WTC11 (cell line): ENCODE measurements at regions not wholly inside any gene's neighbourhood (a gene's known extent, or its start where the extent isn't known, plus 50 kb on each side); places are given as distances from the start of the nearest gene placed in this dataset.

ENCODE experiments used
- CREB1 ChIP-seq: sonication (generic); formaldehyde crosslinking; IDR thresholded peaks from 2 replicates; pipeline ENCODE4 v1.8.0; 2023; ENCODE audit warnings: mild to moderate bottlenecking, missing genetic modification reagents
- ELF4 ChIP-seq: sonication (generic); formaldehyde crosslinking; IDR thresholded peaks from 2 replicates; pipeline ENCODE4 v1.8.1; 2022; ENCODE audit warnings: low read depth, mild to moderate bottlenecking, moderate library complexity, missing genetic modification reagents
- ETV6 ChIP-seq: sonication (generic); formaldehyde crosslinking; IDR thresholded peaks from 2 replicates; pipeline ENCODE4 v1.8.1; 2022; ENCODE audit warnings: mild to moderate bottlenecking, missing genetic modification reagents
- FOXP1 ChIP-seq: sonication (generic); formaldehyde crosslinking; IDR thresholded peaks from 2 replicates; pipeline ENCODE4 v1.8.0; 2022; ENCODE audit warnings: missing genetic modification reagents, mild to moderate bottlenecking, moderate library complexity, borderline replicate concordance
- JUN ChIP-seq: sonication (generic); formaldehyde crosslinking; IDR thresholded peaks from 2 replicates; pipeline ENCODE4 v1.8.0; 2023; ENCODE audit warnings: mild to moderate bottlenecking, missing genetic modification reagents
- NR2C2 ChIP-seq: sonication (generic); formaldehyde crosslinking; IDR thresholded peaks from 2 replicates; pipeline ENCODE4 v1.8.0; 2022; ENCODE audit warnings: mild to moderate bottlenecking, missing genetic modification reagents
- SP1 ChIP-seq: sonication (generic); formaldehyde crosslinking; conservative IDR thresholded peaks from 2 replicates; pipeline ENCODE4 v1.8.1; 2022; ENCODE audit warnings: missing genetic modification reagents
- TF ChIP-seq, protein P1 (sequence below): sonication (generic); formaldehyde crosslinking; IDR thresholded peaks from 2 replicates; pipeline ENCODE4 v1.8.0; 2022; ENCODE audit warnings: missing genetic modification reagents
- TF ChIP-seq, protein P2 (sequence below): fragments of 250-450 bp; sonication (Bioruptor Pico); IDR thresholded peaks from 2 replicates; pipeline ENCODE4 v1.9.0; 2021; ENCODE audit warnings: mild to moderate bottlenecking
- TF ChIP-seq, protein P3 (sequence below): sonication (generic); formaldehyde crosslinking; conservative IDR thresholded peaks from 2 replicates; pipeline ENCODE4 v1.8.1; 2022; ENCODE audit warnings: mild to moderate bottlenecking, missing genetic modification reagents
- TF ChIP-seq, protein P4 (sequence below): sonication (generic); formaldehyde crosslinking; IDR thresholded peaks from 2 replicates; pipeline ENCODE4 v1.8.0; 2022; ENCODE audit warnings: mild to moderate bottlenecking, missing genetic modification reagents
- TF ChIP-seq, protein P5 (sequence below): fragments of 200-600 bp; IDR thresholded peaks from 2 replicates; pipeline ENCODE4 v1.8.0; 2022; ENCODE audit warnings: antibody characterized with exemption

DNA sequence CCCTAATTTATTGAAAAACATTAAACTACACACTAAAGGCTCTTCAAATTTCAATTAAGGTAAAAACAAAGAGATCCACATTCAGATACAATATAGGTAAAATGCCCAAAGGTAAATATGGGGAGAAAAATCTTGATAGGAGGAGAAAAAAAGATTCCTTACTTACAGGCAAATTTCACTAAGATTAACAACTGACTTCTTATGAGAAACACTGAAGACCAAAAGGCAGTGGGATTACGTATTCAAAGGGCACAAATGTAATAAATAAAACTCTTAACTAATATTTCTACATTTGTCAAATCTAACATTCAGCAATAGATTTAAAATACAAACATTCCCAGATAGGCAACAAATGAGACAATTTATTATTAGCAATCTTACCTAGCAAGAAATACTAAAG lies 829.3 kb downstream of the SH3BGRL start:
- TF ChIP-seq, protein P1, sequence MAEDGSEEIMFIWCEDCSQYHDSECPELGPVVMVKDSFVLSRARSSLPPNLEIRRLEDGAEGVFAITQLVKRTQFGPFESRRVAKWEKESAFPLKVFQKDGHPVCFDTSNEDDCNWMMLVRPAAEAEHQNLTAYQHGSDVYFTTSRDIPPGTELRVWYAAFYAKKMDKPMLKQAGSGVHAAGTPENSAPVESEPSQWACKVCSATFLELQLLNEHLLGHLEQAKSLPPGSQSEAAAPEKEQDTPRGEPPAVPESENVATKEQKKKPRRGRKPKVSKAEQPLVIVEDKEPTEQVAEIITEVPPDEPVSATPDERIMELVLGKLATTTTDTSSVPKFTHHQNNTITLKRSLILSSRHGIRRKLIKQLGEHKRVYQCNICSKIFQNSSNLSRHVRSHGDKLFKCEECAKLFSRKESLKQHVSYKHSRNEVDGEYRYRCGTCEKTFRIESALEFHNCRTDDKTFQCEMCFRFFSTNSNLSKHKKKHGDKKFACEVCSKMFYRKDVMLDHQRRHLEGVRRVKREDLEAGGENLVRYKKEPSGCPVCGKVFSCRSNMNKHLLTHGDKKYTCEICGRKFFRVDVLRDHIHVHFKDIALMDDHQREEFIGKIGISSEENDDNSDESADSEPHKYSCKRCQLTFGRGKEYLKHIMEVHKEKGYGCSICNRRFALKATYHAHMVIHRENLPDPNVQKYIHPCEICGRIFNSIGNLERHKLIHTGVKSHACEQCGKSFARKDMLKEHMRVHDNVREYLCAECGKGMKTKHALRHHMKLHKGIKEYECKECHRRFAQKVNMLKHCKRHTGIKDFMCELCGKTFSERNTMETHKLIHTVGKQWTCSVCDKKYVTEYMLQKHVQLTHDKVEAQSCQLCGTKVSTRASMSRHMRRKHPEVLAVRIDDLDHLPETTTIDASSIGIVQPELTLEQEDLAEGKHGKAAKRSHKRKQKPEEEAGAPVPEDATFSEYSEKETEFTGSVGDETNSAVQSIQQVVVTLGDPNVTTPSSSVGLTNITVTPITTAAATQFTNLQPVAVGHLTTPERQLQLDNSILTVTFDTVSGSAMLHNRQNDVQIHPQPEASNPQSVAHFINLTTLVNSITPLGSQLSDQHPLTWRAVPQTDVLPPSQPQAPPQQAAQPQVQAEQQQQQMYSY (CRISPR knock-in tag) = no peak
- TF ChIP-seq, protein P2, sequence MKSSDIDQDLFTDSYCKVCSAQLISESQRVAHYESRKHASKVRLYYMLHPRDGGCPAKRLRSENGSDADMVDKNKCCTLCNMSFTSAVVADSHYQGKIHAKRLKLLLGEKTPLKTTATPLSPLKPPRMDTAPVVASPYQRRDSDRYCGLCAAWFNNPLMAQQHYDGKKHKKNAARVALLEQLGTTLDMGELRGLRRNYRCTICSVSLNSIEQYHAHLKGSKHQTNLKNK (CRISPR knock-in tag) = no peak
- TF ChIP-seq, protein P3, sequence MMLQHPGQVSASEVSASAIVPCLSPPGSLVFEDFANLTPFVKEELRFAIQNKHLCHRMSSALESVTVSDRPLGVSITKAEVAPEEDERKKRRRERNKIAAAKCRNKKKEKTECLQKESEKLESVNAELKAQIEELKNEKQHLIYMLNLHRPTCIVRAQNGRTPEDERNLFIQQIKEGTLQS = no peak
- TF ChIP-seq JUN (CRISPR knock-in tag) (no peak), ETV6 (CRISPR knock-in tag) (no peak), FOXP1 (CRISPR knock-in tag) (no peak), ELF4 (CRISPR knock-in tag) (no peak), NR2C2 (CRISPR knock-in tag) (no peak), CREB1 (CRISPR knock-in tag) (no peak), SP1 (no peak)
- TF ChIP-seq, protein P4, sequence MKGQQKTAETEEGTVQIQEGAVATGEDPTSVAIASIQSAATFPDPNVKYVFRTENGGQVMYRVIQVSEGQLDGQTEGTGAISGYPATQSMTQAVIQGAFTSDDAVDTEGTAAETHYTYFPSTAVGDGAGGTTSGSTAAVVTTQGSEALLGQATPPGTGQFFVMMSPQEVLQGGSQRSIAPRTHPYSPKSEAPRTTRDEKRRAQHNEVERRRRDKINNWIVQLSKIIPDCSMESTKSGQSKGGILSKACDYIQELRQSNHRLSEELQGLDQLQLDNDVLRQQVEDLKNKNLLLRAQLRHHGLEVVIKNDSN = no peak
- TF ChIP-seq, protein P5, sequence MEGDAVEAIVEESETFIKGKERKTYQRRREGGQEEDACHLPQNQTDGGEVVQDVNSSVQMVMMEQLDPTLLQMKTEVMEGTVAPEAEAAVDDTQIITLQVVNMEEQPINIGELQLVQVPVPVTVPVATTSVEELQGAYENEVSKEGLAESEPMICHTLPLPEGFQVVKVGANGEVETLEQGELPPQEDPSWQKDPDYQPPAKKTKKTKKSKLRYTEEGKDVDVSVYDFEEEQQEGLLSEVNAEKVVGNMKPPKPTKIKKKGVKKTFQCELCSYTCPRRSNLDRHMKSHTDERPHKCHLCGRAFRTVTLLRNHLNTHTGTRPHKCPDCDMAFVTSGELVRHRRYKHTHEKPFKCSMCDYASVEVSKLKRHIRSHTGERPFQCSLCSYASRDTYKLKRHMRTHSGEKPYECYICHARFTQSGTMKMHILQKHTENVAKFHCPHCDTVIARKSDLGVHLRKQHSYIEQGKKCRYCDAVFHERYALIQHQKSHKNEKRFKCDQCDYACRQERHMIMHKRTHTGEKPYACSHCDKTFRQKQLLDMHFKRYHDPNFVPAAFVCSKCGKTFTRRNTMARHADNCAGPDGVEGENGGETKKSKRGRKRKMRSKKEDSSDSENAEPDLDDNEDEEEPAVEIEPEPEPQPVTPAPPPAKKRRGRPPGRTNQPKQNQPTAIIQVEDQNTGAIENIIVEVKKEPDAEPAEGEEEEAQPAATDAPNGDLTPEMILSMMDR = no peak
